ENCODE measurements at regions not wholly inside any gene's neighbourhood (a gene's known extent, or its start where the extent isn't known, plus 50 kb on each side); places are given as distances from the start of the nearest gene placed in this dataset.

DNA sequence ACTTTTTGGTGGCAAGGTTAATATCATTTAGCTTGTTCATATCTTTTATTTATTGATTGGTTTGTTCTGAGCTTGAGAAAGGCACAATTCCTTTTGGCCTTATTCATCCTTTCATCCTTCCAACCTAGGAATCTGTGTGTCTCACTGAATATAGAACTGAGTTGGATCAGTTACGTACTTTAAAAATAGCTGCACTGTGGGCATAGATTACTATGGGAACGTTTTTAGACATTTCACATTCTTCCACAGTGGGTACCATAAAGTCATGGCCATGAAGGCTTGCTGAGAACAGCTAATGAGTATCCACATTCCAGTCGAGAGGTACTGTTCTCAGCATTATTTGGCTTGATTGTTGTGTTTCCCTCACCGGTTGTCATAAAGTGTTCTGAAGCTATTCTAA lies 217.0 kb upstream of the DKK2 start:
- TF ChIP-seq CTCF (IDR thresholded peaks at IDR 0.05; ENCODE audit: low read depth, low read length, poor library complexity, severe bottlenecking) (no peak), EZH2phosphoT487 (IDR thresholded peaks at IDR 0.05; ENCODE audit: borderline replicate concordance, low read length) (no peak)

All from DOHH2 (cell line).